Astrocyte of the cerebellum (primary cell): ENCODE measurements at regions not wholly inside any gene's neighbourhood (a gene's known extent, or its start where the extent isn't known, plus 50 kb on each side); places are given as distances from the start of the nearest gene placed in this dataset.

Source experiments
- DNase-seq: peaks from one replicate; pipeline ENCODE4 v3.0.0-alpha.2; 2011; ENCODE audit warnings: low read depth
- H3K4me3 ChIP-seq: 2 replicates; pipeline ENCODE4 v1.5.1; 2011; ENCODE audit warnings: mild to moderate bottlenecking, low read depth, low read length, moderate library complexity
- CTCF ChIP-seq: IDR thresholded peaks from 2 replicates; pipeline ENCODE4 v1.5.1; 2012; ENCODE audit warnings: low read length, low read depth, moderate library complexity, mild to moderate bottlenecking; ENCODE audit errors: missing control alignments
- in situ Hi-C: cut with HindIII; loops from 2 replicates; pipeline ENCODE4 v1.10.0; 2017; ENCODE audit warnings: low sequenced_read_pairs

GRCh38 chr9:86669422-86669821, 277.9 kb downstream of the GAS1 start:
- no peak for TF ChIP-seq CTCF
- H3K4me3 ChIP-seq, result no peak overlapping the region
- in situ Hi-C loops, result no loop called here
- DNase-seq, result no peak

GRCh38 chr9:86668488-86668887, 278.8 kb downstream of the GAS1 start:
- no peak overlapping the region for H3K4me3 ChIP-seq
- no peak for TF ChIP-seq CTCF
- in situ Hi-C loops, result no loop called here
- DNase-seq, result no peak

- TF ChIP-seq CTCF, result no peak
- DNase-seq, result peak; percentile 45
- no peak overlapping the region for H3K4me3 ChIP-seq
- in situ Hi-C loops, result no loop called here
Measured at GRCh38 chr9:86667307-86667706, 280.0 kb downstream of the GAS1 start.

DNA sequence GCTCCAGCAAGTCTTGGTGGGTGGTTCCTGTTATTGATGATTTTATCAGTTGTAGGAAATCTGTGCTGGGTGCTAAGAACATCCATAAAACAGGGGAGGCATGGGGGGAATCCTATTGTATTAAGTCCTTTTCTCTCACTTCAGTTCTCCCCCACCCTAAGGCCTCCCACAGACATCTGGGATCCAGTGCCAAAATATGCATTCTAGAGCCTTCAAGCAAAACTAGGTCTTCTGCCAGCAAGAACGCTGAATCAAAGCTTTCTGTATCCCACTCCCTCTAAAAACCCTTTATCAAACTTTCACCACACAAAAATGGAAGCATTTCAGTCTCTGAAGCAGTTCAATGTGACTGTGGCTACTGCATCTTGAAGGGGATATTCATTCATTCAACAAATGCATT, 281.9 kb downstream of the GAS1 start:
- no peak overlapping the region for H3K4me3 ChIP-seq
- no peak for TF ChIP-seq CTCF
- in situ Hi-C loops, result no loop called here
- no peak for DNase-seq

GRCh38 chr9:86664603-86665002, 282.7 kb downstream of the GAS1 start:
- no peak for TF ChIP-seq CTCF
- in situ Hi-C loops, result no loop called here
- no peak for DNase-seq

GRCh38 chr9:86663905-86664304, 283.4 kb downstream of the GAS1 start:
- H3K4me3 ChIP-seq, result no peak overlapping the region
- in situ Hi-C loops, result no loop called here
- no peak for TF ChIP-seq CTCF
- DNase-seq, result no peak

More at GRCh38 chr9:86664603-86665002, 282.7 kb downstream of the GAS1 start:
- no peak overlapping the region for H3K4me3 ChIP-seq
